SK-N-SH (cell line): ENCODE measurements at regions not wholly inside any gene's neighbourhood (a gene's known extent, or its start where the extent isn't known, plus 50 kb on each side); places are given as distances from the start of the nearest gene placed in this dataset.
"Not testable (repeated sequence)": the region's sequence is repeated elsewhere in the genome, so short reads cannot be mapped to it uniquely, and the experiment has no call there.

ENCODE experiments used
- CTCF ChIA-PET: fragments of 300-600, 350-600 bp; formaldehyde crosslinking; extraction: SDS; loops from one replicate; lab custom pipeline; 2021; lab: Yijun Ruan, JAX
- POLR2A ChIA-PET: fragments of 350-600 bp; sonication (Branson Sonifier 250); formaldehyde crosslinking; extraction: SDS; loops from one replicate; lab custom pipeline; 2020; ENCODE audit warnings: antibody characterized with exemption, inconsistent platforms; lab: Yijun Ruan, JAX
- DNase-seq: peaks from one replicate; pipeline ENCODE4 v3.0.0; 2012
- H2AFZ ChIP-seq: fragments of 200-600 bp; sonication (generic); 2 replicates; pipeline ENCODE4 v1.8.1; 2016; ENCODE audit warnings: antibody characterized with exemption, mild to moderate bottlenecking, low read depth
- H3F3A ChIP-seq: fragments of 200-600 bp; sonication (generic); replicated peaks from 2 replicates; pipeline ENCODE3; 2016; ENCODE audit warnings: antibody characterized with exemption, mild to moderate bottlenecking; ENCODE audit not compliant: insufficient read depth
- H3K27ac ChIP-seq, 2 experiments: fragments of 200-500 bp in 1 of 2; fragments of 200-600 bp in 1 of 2; sonication (Bioruptor generic) in 1 of 2; sonication (generic), shearing (Covaris generic) in 1 of 2; 2 replicates each; pipeline versions ENCODE4 v1.5.1 to v1.6.1; 2014 to 2016; ENCODE audit warnings: low read depth in 2 of 2, inconsistent platforms in 1 of 2, low read length in 1 of 2, mild to moderate bottlenecking in 1 of 2, mixed read lengths in 1 of 2
- H3K27me3 ChIP-seq: fragments of 200-600 bp; sonication (generic), shearing (Covaris generic); 2 replicates; pipeline ENCODE4 v1.6.1; 2016; ENCODE audit warnings: mixed run types; ENCODE audit not compliant: insufficient read depth
- H3K36me3 ChIP-seq, 2 experiments: fragments of 200-500 bp in 1 of 2; fragments of 200-600 bp in 1 of 2; sonication (Bioruptor generic) in 1 of 2; sonication (generic) in 1 of 2; replicated peaks in 1 of 2; 2 replicates each; pipeline versions ENCODE3 to v1.5.1; 2014 to 2016; ENCODE audit warnings: low read length in 1 of 2, mild to moderate bottlenecking in 1 of 2; ENCODE audit not compliant: insufficient read depth in 2 of 2, control insufficient read depth in 1 of 2
- H3K4me1 ChIP-seq, 2 experiments: fragments of 200-500 bp in 1 of 2; fragments of 200-600 bp in 1 of 2; sonication (Bioruptor generic) in 1 of 2; sonication (generic), shearing (Covaris generic) in 1 of 2; 2 replicates each; pipeline versions ENCODE4 v1.5.1 to v1.6.1; 2014 to 2016; ENCODE audit warnings: low read depth in 1 of 2, low read length in 1 of 2, mixed run types in 1 of 2; ENCODE audit not compliant: insufficient read depth in 2 of 2, control insufficient read depth in 1 of 2
- H3K4me2 ChIP-seq: fragments of 200-600 bp; sonication (generic), shearing (Covaris generic); 2 replicates; pipeline ENCODE4 v1.6.1; 2017; ENCODE audit warnings: mixed run types
- H3K4me3 ChIP-seq, 2 experiments: fragments of 200-500 bp in 1 of 2; fragments of 200-600 bp in 1 of 2; sonication (Bioruptor generic) in 1 of 2; sonication (generic), shearing (Covaris generic) in 1 of 2; 2 replicates each; pipeline versions ENCODE4 v1.5.1 to v1.8.1; 2014 to 2016; ENCODE audit warnings: low read depth in 2 of 2, inconsistent platforms in 1 of 2, low read length in 1 of 2, mild to moderate bottlenecking in 1 of 2, mixed read lengths in 1 of 2, moderate library complexity in 1 of 2
- H3K79me2 ChIP-seq: fragments of 200-600 bp; sonication (generic); 2 replicates; pipeline ENCODE4 v1.8.1; 2017; ENCODE audit warnings: mild to moderate bottlenecking; ENCODE audit not compliant: insufficient read depth
- H3K9ac ChIP-seq: fragments of 200-600 bp; sonication (generic); 2 replicates; pipeline ENCODE4 v1.6.1; 2017; ENCODE audit warnings: mixed run types
- H3K9me2 ChIP-seq: fragments of 200-600 bp; sonication (generic); 2 replicates; pipeline ENCODE4 v1.6.1; 2017; ENCODE audit warnings: mixed run types
- H3K9me3 ChIP-seq: fragments of 200-600 bp; sonication (generic); 2 replicates; pipeline ENCODE4 v1.6.1; 2017; ENCODE audit warnings: mixed run types, mild to moderate bottlenecking, moderate library complexity
- H4K20me1 ChIP-seq: fragments of 200-600 bp; sonication (generic); 2 replicates; pipeline ENCODE4 v1.6.1; 2017; ENCODE audit warnings: mild to moderate bottlenecking, mixed run types; ENCODE audit not compliant: insufficient read depth
- CTCF ChIP-seq: fragments of 200-600 bp; sonication (generic); IDR thresholded peaks from 2 replicates; pipeline ENCODE4 v1.6.1; 2017; ENCODE audit warnings: antibody characterized with exemption, mild to moderate bottlenecking, moderate library complexity
- ELF1 ChIP-seq: IDR thresholded peaks from 2 replicates; pipeline ENCODE4 v1.4.0; 2012
- EZH2phosphoT487 ChIP-seq: fragments of 200-600 bp; sonication (generic); IDR thresholded peaks from 2 replicates; pipeline ENCODE4 v1.6.1; 2017; ENCODE audit warnings: low read depth, mixed run types, mild to moderate bottlenecking, antibody characterized with exemption, moderate library complexity, borderline replicate concordance
- FOSL2 ChIP-seq: IDR thresholded peaks from 2 replicates; pipeline ENCODE4 v1.4.0; 2012; ENCODE audit warnings: low read depth, mild to moderate bottlenecking, moderate library complexity, borderline replicate concordance
- FOXM1 ChIP-seq: IDR thresholded peaks from 2 replicates; pipeline ENCODE4 v1.4.0; 2012; ENCODE audit warnings: low read depth, mild to moderate bottlenecking
- JUND ChIP-seq: IDR thresholded peaks from 2 replicates; pipeline ENCODE4 v1.4.0; 2012
- MEF2A ChIP-seq: IDR thresholded peaks from 2 replicates; pipeline ENCODE4 v1.4.0; 2012; ENCODE audit warnings: low read depth, borderline replicate concordance
- NRF1 ChIP-seq: IDR thresholded peaks from 2 replicates; pipeline ENCODE4 v1.6.1; 2012; ENCODE audit warnings: low read depth, mild to moderate bottlenecking, low read length
- POLR2AphosphoS5 ChIP-seq: IDR thresholded peaks from 2 replicates; pipeline ENCODE4 v1.6.1; 2012; ENCODE audit warnings: low read depth, low read length
- RFX5 ChIP-seq: IDR thresholded peaks from 2 replicates; pipeline ENCODE4 v1.6.1; 2012; ENCODE audit warnings: mild to moderate bottlenecking, improper control_type of control experiment, low read length
- RXRA ChIP-seq: IDR thresholded peaks from 2 replicates; pipeline ENCODE4 v1.4.0; 2012; ENCODE audit warnings: low read depth, mild to moderate bottlenecking, borderline replicate concordance
- SIN3A ChIP-seq: IDR thresholded peaks from 2 replicates; pipeline ENCODE4 v1.6.1; 2012; ENCODE audit warnings: low read depth, mild to moderate bottlenecking, low read length, moderate library complexity, borderline replicate concordance
- SMC3 ChIP-seq: IDR thresholded peaks from 2 replicates; pipeline ENCODE4 v1.6.1; 2012; ENCODE audit warnings: low read depth, low read length, improper control_type of control experiment
- TAF1 ChIP-seq: IDR thresholded peaks from 2 replicates; pipeline ENCODE4 v1.6.1; 2012; ENCODE audit warnings: low read depth, mild to moderate bottlenecking, low read length, moderate library complexity, borderline replicate concordance
- TEAD4 ChIP-seq: IDR thresholded peaks from 2 replicates; pipeline ENCODE4 v1.4.0; 2012; ENCODE audit warnings: mild to moderate bottlenecking, borderline replicate concordance; ENCODE audit not compliant: insufficient read depth
- ZBTB33 ChIP-seq: IDR thresholded peaks from 2 replicates; pipeline ENCODE4 v1.4.0; 2012; ENCODE audit warnings: low read depth, borderline replicate concordance
- WGBS: methylation state at CpG from one replicate; pipeline ENCODE4 v1.1.6; 2017; ENCODE audit warnings: low lambda C conversion rate; 5-methylcytosine and 5-hydroxymethylcytosine counted together

- Histone ChIP-seq H3K27ac (no peak overlapping the region), H3K4me1 (no peaks in the 10 kb centered on the region; a peak in 1 of 4 replicates), H3K36me3 (no peaks in the 10 kb centered on the region), H3K79me2 (no peaks in the 10 kb centered on the region), H3K9me2 (no peaks in the 10 kb centered on the region), H3K4me3 (no peak overlapping the region), H3K9ac (no peak overlapping the region)
- CTCF ChIA-PET, result interaction anchor here (1.5 kb wide), 1 partner anchor 8 kb away, joined by 5 read pairs; no protein-coding TSS in a partner anchor
- WGBS, result 3% methylated on average over 9 of the region's 11 CpGs
- DNase-seq, result no peak
- TF ChIP-seq TEAD4, result no peak
- no peak for TF ChIP-seq JUND
- no peak for TF ChIP-seq NRF1
- TF ChIP-seq MEF2A, result no peak
- no peak for TF ChIP-seq RXRA
- TF ChIP-seq, all 33 proteins: peak for 0
- H4K20me1 ChIP-seq, result no peaks in the 10 kb centered on the region
- no peak overlapping the region for H2AFZ ChIP-seq
- no peaks in the 10 kb centered on the region for H3K9me3 ChIP-seq
- no peak overlapping the region for H3K4me2 ChIP-seq
- no peaks in the 10 kb centered on the region for H3F3A ChIP-seq
- POLR2A ChIA-PET, result no interaction called here
- peaks cover 31% of the 10 kb centered on the region; the same call in 1 of the 2 replicates for H3K27me3 ChIP-seq
Observed at GRCh38 chr1:38481871-38482826, 377.4 kb downstream of the RRAGC start.

GRCh38 chr1:38479662-38480061, 379.9 kb downstream of the RRAGC start:
- H3K36me3 ChIP-seq, H3K9me3 ChIP-seq, H3K9me2 ChIP-seq, H3K4me1 ChIP-seq, POLR2A ChIA-PET, H3K27ac ChIP-seq, H4K20me1 ChIP-seq, H2AFZ ChIP-seq, H3K79me2 ChIP-seq, H3F3A ChIP-seq, DNase-seq, H3K9ac ChIP-seq, CTCF ChIA-PET, H3K4me2 ChIP-seq, H3K4me3 ChIP-seq: not testable (repeated sequence)
- peaks cover 27% of the 10 kb centered on the region; the same call in 1 of the 2 replicates for H3K27me3 ChIP-seq
- WGBS, result 37% methylated on average over 2 of the region's 2 CpGs

- Histone ChIP-seq H3K27me3 (peaks cover 28% of the 10 kb centered on the region; the same call in 1 of the 2 replicates), H3K9me2 (no peaks in the 10 kb centered on the region), H3K27ac (no peak overlapping the region), H3K79me2 (no peaks in the 10 kb centered on the region), H3K9me3 (no peaks in the 10 kb centered on the region), H3K36me3 (no peaks in the 10 kb centered on the region), H4K20me1 (no peaks in the 10 kb centered on the region), H3K4me3 (no peak overlapping the region), H2AFZ (no peak overlapping the region), H3F3A (no peaks in the 10 kb centered on the region), H3K4me2 (no peak overlapping the region), H3K9ac (no peak overlapping the region), H3K4me1 (no peaks in the 10 kb centered on the region)
- WGBS, result 7% methylated on average over 2 of the region's 2 CpGs
- no peak for DNase-seq
- CTCF ChIA-PET, result no interaction called here
- POLR2A ChIA-PET, result no interaction called here
- TF ChIP-seq FOSL2, result no peak
- no peak for TF ChIP-seq CTCF
- no peak for TF ChIP-seq ZBTB33
- TF ChIP-seq TEAD4, result no peak
- TF ChIP-seq RFX5, result no peak
- no peak for TF ChIP-seq SMC3
- TF ChIP-seq POLR2AphosphoS5, result no peak
- no peak for TF ChIP-seq FOXM1
- no peak for TF ChIP-seq NRF1
- TF ChIP-seq SIN3A, result no peak
- no peak for TF ChIP-seq TAF1
- TF ChIP-seq ELF1, result no peak
- TF ChIP-seq EZH2phosphoT487, result no peak
Observed at GRCh38 chr1:38477811-38478210, 381.8 kb downstream of the RRAGC start.
